Naive thymus-derived CD4-positive, alpha-beta T cell (primary cell): ENCODE measurements at regions not wholly inside any gene's neighbourhood (a gene's known extent, or its start where the extent isn't known, plus 50 kb on each side); places are given as distances from the start of the nearest gene placed in this dataset.

Experiments
- ATAC-seq: fragments of 150-1000 bp; cut with Tn5 transposase; 2 replicates; pipeline ENCODE4 v1.10.0; 2021; ENCODE audit warnings: mild to moderate bottlenecking, moderate library complexity
- CTCF ChIA-PET: fragments of 350-600 bp; sonication (Branson Sonifier 250); formaldehyde crosslinking; loops from one replicate; lab custom pipeline; 2021; ENCODE audit warnings: antibody characterized with exemption; lab: Charles Lee
- POLR2A ChIA-PET: fragments of 350-600 bp; sonication (Branson Sonifier 250); formaldehyde crosslinking; loops from one replicate; lab custom pipeline; 2021; ENCODE audit warnings: antibody characterized with exemption, inconsistent platforms; lab: Charles Lee
- DNase-seq, 9 donors: peaks; one replicate each; pipeline versions ENCODE4 v3.0.0 to v3.0.0-alpha.2; 2020 to 2022; ENCODE audit warnings: mixed read lengths in 1 of 9
- H3K27ac ChIP-seq: one replicate; pipeline ENCODE4 v1.7.0; 2013; ENCODE audit warnings: mild to moderate bottlenecking, low read depth, low read length, moderate library complexity
- H3K27me3 ChIP-seq, 2 donors: one replicate each; pipeline ENCODE4 v1.7.0; 2013; ENCODE audit warnings: low read length in 2 of 2, mild to moderate bottlenecking in 2 of 2, moderate library complexity in 2 of 2; ENCODE audit not compliant: control insufficient read depth in 2 of 2, insufficient read depth in 2 of 2
- H3K36me3 ChIP-seq, 3 experiments: 1 replicate in 2 of 3; 2 replicates in 1 of 3; pipeline ENCODE4 v1.7.0; 2013; ENCODE audit warnings: low read length in 3 of 3, mild to moderate bottlenecking in 3 of 3, moderate library complexity in 1 of 3; ENCODE audit not compliant: insufficient read depth in 3 of 3, control insufficient read depth in 2 of 3
- H3K4me1 ChIP-seq, 2 donors: one replicate each; pipeline ENCODE4 v1.7.0; 2013; ENCODE audit warnings: low read length in 2 of 2, mild to moderate bottlenecking in 2 of 2, moderate library complexity in 1 of 2; ENCODE audit not compliant: control insufficient read depth in 2 of 2, insufficient read depth in 2 of 2
- H3K4me3 ChIP-seq: 2 replicates; pipeline ENCODE4 v1.7.0; 2013; ENCODE audit warnings: mild to moderate bottlenecking, low read length
- H3K9me3 ChIP-seq, 3 experiments: 1 replicate in 2 of 3; 2 replicates in 1 of 3; pipeline ENCODE4 v1.7.0; 2013; ENCODE audit warnings: low read length in 3 of 3; ENCODE audit not compliant: control insufficient read depth in 2 of 3
- H3K27ac Mint-ChIP-seq, 9 donors: one replicate each; pipeline ENCODE4 v1.8.0; 2020 to 2022; ENCODE audit warnings: mixed read lengths in 9 of 9, mild to moderate bottlenecking in 8 of 9, moderate library complexity in 5 of 9, inconsistent platforms in 2 of 9
- H3K27me3 Mint-ChIP-seq, 5 donors: one replicate each; pipeline ENCODE4 v1.8.0; 2021 to 2022; ENCODE audit warnings: mixed read lengths in 5 of 5, mild to moderate bottlenecking in 1 of 5
- H3K36me3 Mint-ChIP-seq, 5 donors: one replicate each; pipeline ENCODE4 v1.8.0; 2020 to 2022; ENCODE audit warnings: mixed read lengths in 5 of 5, mild to moderate bottlenecking in 3 of 5, inconsistent platforms in 1 of 5
- H3K4me1 Mint-ChIP-seq, 7 donors: one replicate each; pipeline ENCODE4 v1.8.0; 2020 to 2022; ENCODE audit warnings: mixed read lengths in 7 of 7, mild to moderate bottlenecking in 3 of 7, inconsistent platforms in 1 of 7
- H3K4me3 Mint-ChIP-seq, 10 donors: one replicate each; pipeline ENCODE4 v1.8.0; 2020 to 2022; ENCODE audit warnings: mild to moderate bottlenecking in 10 of 10, mixed read lengths in 10 of 10, moderate library complexity in 6 of 10, inconsistent platforms in 2 of 10
- H3K9me3 Mint-ChIP-seq, 11 donors: one replicate each; pipeline ENCODE4 v1.8.0; 2020 to 2022; ENCODE audit warnings: mixed read lengths in 11 of 11, mild to moderate bottlenecking in 4 of 11, inconsistent platforms in 1 of 11, moderate library complexity in 1 of 11
- intact Hi-C, 2 donors: fragments of 100-400 bp; cut with micrococcal nuclease; formaldehyde crosslinking; loops; one replicate each; pipeline ENCODE4 v1.15.1; 2023

- no peak overlapping the region for H3K4me3 Mint-ChIP-seq
These were observed 84.6 kb upstream of the FSTL4 start for GRCh38 chr5:133696782-133697507.

GRCh38 chr5:133696006-133696584 is 83.8 kb upstream of the FSTL4 start:
- no peaks in the 10 kb centered on the region for H3K27me3 ChIP-seq
- H3K27me3 Mint-ChIP-seq, result peaks cover 4 to 19% (median 7%) of the 10 kb centered on the region in 5 donors
- POLR2A ChIA-PET, result no interaction called here
- peaks cover 0 to 3% (median 0%) of the 10 kb centered on the region in 11 donors for H3K9me3 Mint-ChIP-seq
- H3K9me3 ChIP-seq, result no peaks in the 10 kb centered on the region
- H3K36me3 ChIP-seq, result no peaks in the 10 kb centered on the region
- H3K27ac Mint-ChIP-seq, result peak overlapping the region in 1 of 9 donors; percentile 17
- intact Hi-C loops, result no loop called here
- no peak for DNase-seq
- no peak overlapping the region for H3K27ac ChIP-seq
- CTCF ChIA-PET, result no interaction called here
- H3K4me1 ChIP-seq, result no peaks in the 10 kb centered on the region
- no peak for ATAC-seq
- no peak overlapping the region for H3K4me3 ChIP-seq
- H3K4me1 Mint-ChIP-seq, result peaks cover 0 to 7% (median 4%) of the 10 kb centered on the region in 7 donors
- H3K4me3 Mint-ChIP-seq, result no peak overlapping the region
- H3K36me3 Mint-ChIP-seq, result no peaks in the 10 kb centered on the region

More at GRCh38 chr5:133696782-133697507, 84.6 kb upstream of the FSTL4 start:
- intact Hi-C loops, result no loop called here
- ChIA-PET POLR2A (no interaction called here), CTCF (no interaction called here)
- Mint-ChIP-seq H3K36me3 (no peaks in the 10 kb centered on the region), H3K4me1 (peaks cover 0 to 7% (median 3%) of the 10 kb centered on the region in 7 donors), H3K27me3 (peaks cover 0 to 10% (median 4%) of the 10 kb centered on the region in 5 donors), H3K9me3 (peaks cover 0 to 3% (median 0%) of the 10 kb centered on the region in 11 donors), H3K27ac (no peak overlapping the region)
- Histone ChIP-seq H3K4me3 (no peak overlapping the region), H3K9me3 (no peaks in the 10 kb centered on the region), H3K27me3 (no peaks in the 10 kb centered on the region), H3K36me3 (no peaks in the 10 kb centered on the region), H3K27ac (no peak overlapping the region), H3K4me1 (no peaks in the 10 kb centered on the region)
- no peak for DNase-seq
- ATAC-seq, result no peak

GRCh38 chr5:133694181-133694831 is 82.0 kb upstream of the FSTL4 start:
- Mint-ChIP-seq H3K36me3 (no peaks in the 10 kb centered on the region), H3K27me3 (peaks cover 8 to 34% (median 18%) of the 10 kb centered on the region in 5 donors), H3K27ac (no peak overlapping the region), H3K4me1 (peaks cover 0 to 7% (median 4%) of the 10 kb centered on the region in 7 donors), H3K9me3 (peaks cover 0 to 1% (median 0%) of the 10 kb centered on the region in 11 donors), H3K4me3 (no peak overlapping the region)
- H3K27ac ChIP-seq, result no peak overlapping the region
- POLR2A ChIA-PET, result no interaction called here
- no peaks in the 10 kb centered on the region for H3K4me1 ChIP-seq
- no peaks in the 10 kb centered on the region for H3K36me3 ChIP-seq
- no peak for DNase-seq
- peak; percentile 33 for ATAC-seq
- intact Hi-C loops, result no loop called here
- no peaks in the 10 kb centered on the region for H3K9me3 ChIP-seq
- CTCF ChIA-PET, result no interaction called here
- no peaks in the 10 kb centered on the region for H3K27me3 ChIP-seq
- H3K4me3 ChIP-seq, result no peak overlapping the region

- Histone ChIP-seq H3K4me1 (no peaks in the 10 kb centered on the region), H3K9me3 (no peaks in the 10 kb centered on the region), H3K4me3 (no peak overlapping the region), H3K36me3 (no peaks in the 10 kb centered on the region), H3K27ac (no peak overlapping the region), H3K27me3 (no peaks in the 10 kb centered on the region)
- no peak for ATAC-seq
- Mint-ChIP-seq H3K27ac (no peak overlapping the region), H3K27me3 (peaks cover 11 to 50% (median 31%) of the 10 kb centered on the region in 5 donors), H3K9me3 (peaks cover 0 to 1% (median 0%) of the 10 kb centered on the region in 11 donors), H3K4me3 (no peak overlapping the region), H3K4me1 (peaks cover 0 to 7% (median 4%) of the 10 kb centered on the region in 7 donors), H3K36me3 (peaks cover 0 to 3% (median 0%) of the 10 kb centered on the region in 5 donors)
- DNase-seq, result no peak
- CTCF ChIA-PET, result no interaction called here
- intact Hi-C loops, result no loop called here
- POLR2A ChIA-PET, result no interaction called here
These were observed 79.1 kb upstream of the FSTL4 start for GRCh38 chr5:133691448-133691847.

- no peak for DNase-seq
- POLR2A ChIA-PET, result no interaction called here
- no peaks in the 10 kb centered on the region for H3K4me1 ChIP-seq
- peaks cover 0 to 1% (median 0%) of the 10 kb centered on the region in 11 donors for H3K9me3 Mint-ChIP-seq
- CTCF ChIA-PET, result no interaction called here
- H3K36me3 ChIP-seq, result no peaks in the 10 kb centered on the region
- no peak overlapping the region for H3K4me3 Mint-ChIP-seq
- peaks cover 0 to 3% (median 0%) of the 10 kb centered on the region in 5 donors for H3K36me3 Mint-ChIP-seq
- peaks cover 0 to 7% (median 4%) of the 10 kb centered on the region in 7 donors for H3K4me1 Mint-ChIP-seq
- no peak overlapping the region for H3K27ac ChIP-seq
- peaks cover 11 to 53% (median 31%) of the 10 kb centered on the region in 5 donors for H3K27me3 Mint-ChIP-seq
- ATAC-seq, result no peak
- no peak overlapping the region for H3K27ac Mint-ChIP-seq
- intact Hi-C loops, result no loop called here
- H3K27me3 ChIP-seq, result no peaks in the 10 kb centered on the region
- H3K4me3 ChIP-seq, result no peak overlapping the region
- no peaks in the 10 kb centered on the region for H3K9me3 ChIP-seq
These were observed 78.4 kb upstream of the FSTL4 start for GRCh38 chr5:133690746-133691145.

- no peaks in the 10 kb centered on the region for H3K36me3 ChIP-seq
- H3K9me3 Mint-ChIP-seq, result peaks cover 0 to 1% (median 0%) of the 10 kb centered on the region in 11 donors
- H3K27ac ChIP-seq, result no peak overlapping the region
- peaks cover 11 to 58% (median 35%) of the 10 kb centered on the region in 5 donors for H3K27me3 Mint-ChIP-seq
- no peak overlapping the region for H3K27ac Mint-ChIP-seq
- H3K9me3 ChIP-seq, result no peaks in the 10 kb centered on the region
- H3K4me1 ChIP-seq, result no peaks in the 10 kb centered on the region
- CTCF ChIA-PET, result no interaction called here
- intact Hi-C loops, result no loop called here
- DNase-seq (no peak), ATAC-seq (no peak)
- H3K4me1 Mint-ChIP-seq, result peaks cover 0 to 4% (median 0%) of the 10 kb centered on the region in 7 donors
- H3K4me3 ChIP-seq, result no peak overlapping the region
- peaks cover 0 to 3% (median 0%) of the 10 kb centered on the region in 5 donors for H3K36me3 Mint-ChIP-seq
- POLR2A ChIA-PET, result no interaction called here
- H3K27me3 ChIP-seq, result no peaks in the 10 kb centered on the region
- H3K4me3 Mint-ChIP-seq, result no peak overlapping the region
These were observed 76.0 kb upstream of the FSTL4 start for GRCh38 chr5:133688391-133688790.
